Trophoblast cell (in vitro differentiated cells and primary cell): ENCODE measurements at regions not wholly inside any gene's neighbourhood (a gene's known extent, or its start where the extent isn't known, plus 50 kb on each side); places are given as distances from the start of the nearest gene placed in this dataset.
"Not testable (repeated sequence)": the region's sequence is repeated elsewhere in the genome, so short reads cannot be mapped to it uniquely, and the experiment has no call there.

Experiments
- DNase-seq, 2 donors: peaks; one replicate each; pipeline ENCODE4 v3.0.0-alpha.2; 2016
- H2AFZ ChIP-seq: 2 replicates; pipeline ENCODE4 v1.6.1; 2013; ENCODE audit warnings: low read length, moderate library complexity, mild to moderate bottlenecking; ENCODE audit not compliant: insufficient read depth, poor library complexity
- H2AK5ac ChIP-seq: 2 replicates; pipeline ENCODE4 v1.6.1; 2013; ENCODE audit warnings: mild to moderate bottlenecking, low read length
- H2BK120ac ChIP-seq: 2 replicates; pipeline ENCODE4 v1.6.1; 2013; ENCODE audit warnings: low read length, mild to moderate bottlenecking, moderate library complexity; ENCODE audit not compliant: insufficient read depth, poor library complexity
- H2BK12ac ChIP-seq: 2 replicates; pipeline ENCODE4 v1.6.1; 2013; ENCODE audit warnings: mild to moderate bottlenecking, low read length, moderate library complexity
- H2BK5ac ChIP-seq: 2 replicates; pipeline ENCODE4 v1.6.1; 2013; ENCODE audit warnings: low read length, low read depth, moderate library complexity, mild to moderate bottlenecking; ENCODE audit not compliant: poor library complexity
- H3K14ac ChIP-seq: 2 replicates; pipeline ENCODE4 v1.6.1; 2013; ENCODE audit warnings: mild to moderate bottlenecking, low read length
- H3K18ac ChIP-seq: 2 replicates; pipeline ENCODE4 v1.6.1; 2013; ENCODE audit warnings: mild to moderate bottlenecking, low read length
- H3K23ac ChIP-seq: 2 replicates; pipeline ENCODE4 v1.6.1; 2013; ENCODE audit warnings: low read length
- H3K27ac ChIP-seq: 2 replicates; pipeline ENCODE4 v1.5.1; 2013; ENCODE audit warnings: low read depth, mild to moderate bottlenecking, inconsistent platforms, low read length, moderate library complexity
- H3K27me3 ChIP-seq: 2 replicates; pipeline ENCODE4 v1.6.1; 2013; ENCODE audit warnings: inconsistent platforms, mild to moderate bottlenecking, low read length, moderate library complexity; ENCODE audit not compliant: insufficient read depth
- H3K36me3 ChIP-seq, 2 experiments: 1 replicate in 1 of 2; 2 replicates in 1 of 2; pipeline ENCODE4 v1.6.1; 2013; ENCODE audit warnings: low read length in 2 of 2, mild to moderate bottlenecking in 2 of 2, moderate library complexity in 1 of 2; ENCODE audit not compliant: insufficient read depth in 2 of 2, control insufficient read depth in 1 of 2
- H3K4ac ChIP-seq: 2 replicates; pipeline ENCODE4 v1.6.1; 2013; ENCODE audit warnings: low read depth, mild to moderate bottlenecking, low read length, moderate library complexity
- H3K4me1 ChIP-seq, 2 experiments: 1 replicate in 1 of 2; 2 replicates in 1 of 2; pipeline ENCODE4 v1.6.1; 2013; ENCODE audit warnings: low read length in 2 of 2, mild to moderate bottlenecking in 2 of 2, moderate library complexity in 1 of 2; ENCODE audit not compliant: insufficient read depth in 2 of 2, control insufficient read depth in 1 of 2
- H3K4me2 ChIP-seq: 2 replicates; pipeline ENCODE4 v1.6.1; 2013; ENCODE audit warnings: inconsistent platforms, mild to moderate bottlenecking, low read length, moderate library complexity
- H3K4me3 ChIP-seq: 2 replicates; pipeline ENCODE4 v1.5.1; 2013; ENCODE audit warnings: mild to moderate bottlenecking, low read depth, low read length, inconsistent platforms
- H3K79me1 ChIP-seq: one replicate; pipeline ENCODE4 v1.6.1; 2013; ENCODE audit warnings: low read length
- H3K79me2 ChIP-seq: 2 replicates; pipeline ENCODE4 v1.6.1; 2013; ENCODE audit warnings: low read length, mild to moderate bottlenecking; ENCODE audit not compliant: control insufficient read depth, insufficient read depth, poor library complexity
- H3K9ac ChIP-seq: 2 replicates; pipeline ENCODE4 v1.6.1; 2013; ENCODE audit warnings: mild to moderate bottlenecking, low read length
- H3K9me3 ChIP-seq: 2 replicates; pipeline ENCODE4 v1.6.1; 2013; ENCODE audit warnings: low read depth, mild to moderate bottlenecking, control low read depth, inconsistent platforms, low read length; ENCODE audit not compliant: insufficient read depth
- H4K12ac ChIP-seq: 2 replicates; pipeline ENCODE4 v1.6.1; 2013; ENCODE audit warnings: low read depth, mild to moderate bottlenecking, low read length, moderate library complexity
- H4K8ac ChIP-seq: 2 replicates; pipeline ENCODE4 v1.6.1; 2013; ENCODE audit warnings: low read depth, mild to moderate bottlenecking, low read length, moderate library complexity
- H4K91ac ChIP-seq: one replicate; pipeline ENCODE4 v1.6.1; 2013; ENCODE audit warnings: low read depth, mild to moderate bottlenecking, low read length, moderate library complexity
- WGBS: extraction: QIAGEN DNeasy Blood & Tissue Kit; methylation state at CpG from one replicate; pipeline ENCODE4 v1.1.7; 2013; ENCODE audit warnings: missing lambda C conversion rate; ENCODE audit not compliant: insufficient read length, insufficient coverage; ENCODE audit errors: extremely low coverage; 5-methylcytosine and 5-hydroxymethylcytosine counted together

GRCh38 chr15:20106026-20106425 lies 435.6 kb downstream of the GOLGA6L6 start:
- no peak overlapping the region for H2AK5ac ChIP-seq
- no peak overlapping the region for H4K12ac ChIP-seq
- H3K4me2 ChIP-seq, result no peak overlapping the region
- H3K18ac ChIP-seq, result no peak overlapping the region
- H3K36me3 ChIP-seq, result no peaks in the 10 kb centered on the region
- H3K9ac ChIP-seq, result no peak overlapping the region
- no peak overlapping the region for H3K23ac ChIP-seq
- no peaks in the 10 kb centered on the region for H3K79me1 ChIP-seq
- H4K91ac ChIP-seq, result no peak overlapping the region
- H3K9me3 ChIP-seq, result peaks cover 13% of the 10 kb centered on the region
- no peak overlapping the region for H2BK12ac ChIP-seq
- no peaks in the 10 kb centered on the region for H3K4me1 ChIP-seq
- DNase-seq, result peak; percentile 0 to 1
- H3K79me2 ChIP-seq, result no peaks in the 10 kb centered on the region
- H2BK120ac ChIP-seq, result no peak overlapping the region
- WGBS, result no CpG with 5 or more reads among the region's 2 CpGs
- no peak overlapping the region for H3K27ac ChIP-seq
- no peaks in the 10 kb centered on the region for H3K27me3 ChIP-seq
- H3K14ac ChIP-seq, result no peak overlapping the region
- no peak overlapping the region for H2BK5ac ChIP-seq
- no peak overlapping the region for H3K4ac ChIP-seq
- H4K8ac ChIP-seq, result no peak overlapping the region
- no peak overlapping the region for H3K4me3 ChIP-seq
- H2AFZ ChIP-seq, result no peak overlapping the region

- H2BK5ac ChIP-seq, H3K27me3 ChIP-seq: not testable (repeated sequence)
These were observed 436.3 kb downstream of the GOLGA6L6 start for GRCh38 chr15:20105011-20105990.

GRCh38 chr15:20104551-20104950 lies 437.0 kb downstream of the GOLGA6L6 start:
- H2AK5ac ChIP-seq, H3K23ac ChIP-seq, H3K18ac ChIP-seq, H4K8ac ChIP-seq, H3K4me3 ChIP-seq, H2BK120ac ChIP-seq, H3K9ac ChIP-seq, H4K12ac ChIP-seq, H3K4me1 ChIP-seq, H2AFZ ChIP-seq, H3K27me3 ChIP-seq, H3K14ac ChIP-seq, H3K79me1 ChIP-seq, H2BK5ac ChIP-seq, DNase-seq, H3K27ac ChIP-seq, H4K91ac ChIP-seq, H3K79me2 ChIP-seq, H3K36me3 ChIP-seq, H3K4me2 ChIP-seq, H2BK12ac ChIP-seq, H3K4ac ChIP-seq: not testable (repeated sequence)
- WGBS, result no CpG with 5 or more reads among the region's 6 CpGs
- H3K9me3 ChIP-seq, result peaks cover 13% of the 10 kb centered on the region

More at GRCh38 chr15:20105011-20105990, 436.3 kb downstream of the GOLGA6L6 start:
- H3K79me1 ChIP-seq, H3K9ac ChIP-seq, H2AK5ac ChIP-seq, H3K79me2 ChIP-seq, H2BK120ac ChIP-seq, H3K18ac ChIP-seq, H3K27ac ChIP-seq, H4K8ac ChIP-seq, H3K4me3 ChIP-seq, H3K4me2 ChIP-seq, H4K12ac ChIP-seq, H3K4me1 ChIP-seq, H3K23ac ChIP-seq, H2AFZ ChIP-seq, H2BK12ac ChIP-seq, H4K91ac ChIP-seq, H3K4ac ChIP-seq, H3K36me3 ChIP-seq, H3K14ac ChIP-seq: not testable (repeated sequence)
- DNase-seq, result peak in 1 of 2 donors; percentile 0
- peaks cover 13% of the 10 kb centered on the region for H3K9me3 ChIP-seq
- WGBS, result no CpG with 5 or more reads among the region's 3 CpGs

GRCh38 chr15:20102862-20103261 lies 438.7 kb downstream of the GOLGA6L6 start:
- no CpG with 5 or more reads among the region's 5 CpGs for WGBS
- H2BK5ac ChIP-seq, H2AK5ac ChIP-seq: not testable (repeated sequence)

More at GRCh38 chr15:20102862-20103261, 438.7 kb downstream of the GOLGA6L6 start:
- not testable (repeated sequence) for H3K4ac ChIP-seq, H2AFZ ChIP-seq, H4K91ac ChIP-seq, H3K27me3 ChIP-seq, H3K79me1 ChIP-seq, H2BK120ac ChIP-seq, H3K9ac ChIP-seq, H3K4me1 ChIP-seq, H4K8ac ChIP-seq, H2BK12ac ChIP-seq, H3K79me2 ChIP-seq, H3K4me3 ChIP-seq, H3K36me3 ChIP-seq, H3K27ac ChIP-seq, H3K23ac ChIP-seq, H3K14ac ChIP-seq, H3K4me2 ChIP-seq, H3K18ac ChIP-seq, H4K12ac ChIP-seq
- DNase-seq, result peak in 1 of 2 donors; percentile 0
- H3K9me3 ChIP-seq, result peaks cover 13% of the 10 kb centered on the region
